ENCODE measurements at regions not wholly inside any gene's neighbourhood (a gene's known extent, or its start where the extent isn't known, plus 50 kb on each side); places are given as distances from the start of the nearest gene placed in this dataset.

- TF ChIP-seq REST (IDR thresholded peaks at IDR 0.05; ENCODE audit: insufficient read depth in 1 of 2, low read depth in 2 of 2, low read length in 2 of 2) (no peak), POLR2AphosphoS5 (IDR thresholded peaks at IDR 0.05; ENCODE audit: low read depth, low read length) (no peak)
These were observed 252.2 kb upstream of the TBL1XR1 start for GRCh38 chr3:177449360-177450006.
